HL-60/S4 (cell line): ENCODE measurements at regions not wholly inside any gene's neighbourhood (a gene's known extent, or its start where the extent isn't known, plus 50 kb on each side); places are given as distances from the start of the nearest gene placed in this dataset.
"Not testable (repeated sequence)": the region's sequence is repeated elsewhere in the genome, so short reads cannot be mapped to it uniquely, and the experiment has no call there.

Experiments
- in situ Hi-C: fragments of 300-500 bp; cut with MboI; formaldehyde crosslinking; loops from 2 replicates; pipeline ENCODE4 v1.14.3; 2022; ENCODE audit warnings: low sequenced_read_pairs

DNA sequence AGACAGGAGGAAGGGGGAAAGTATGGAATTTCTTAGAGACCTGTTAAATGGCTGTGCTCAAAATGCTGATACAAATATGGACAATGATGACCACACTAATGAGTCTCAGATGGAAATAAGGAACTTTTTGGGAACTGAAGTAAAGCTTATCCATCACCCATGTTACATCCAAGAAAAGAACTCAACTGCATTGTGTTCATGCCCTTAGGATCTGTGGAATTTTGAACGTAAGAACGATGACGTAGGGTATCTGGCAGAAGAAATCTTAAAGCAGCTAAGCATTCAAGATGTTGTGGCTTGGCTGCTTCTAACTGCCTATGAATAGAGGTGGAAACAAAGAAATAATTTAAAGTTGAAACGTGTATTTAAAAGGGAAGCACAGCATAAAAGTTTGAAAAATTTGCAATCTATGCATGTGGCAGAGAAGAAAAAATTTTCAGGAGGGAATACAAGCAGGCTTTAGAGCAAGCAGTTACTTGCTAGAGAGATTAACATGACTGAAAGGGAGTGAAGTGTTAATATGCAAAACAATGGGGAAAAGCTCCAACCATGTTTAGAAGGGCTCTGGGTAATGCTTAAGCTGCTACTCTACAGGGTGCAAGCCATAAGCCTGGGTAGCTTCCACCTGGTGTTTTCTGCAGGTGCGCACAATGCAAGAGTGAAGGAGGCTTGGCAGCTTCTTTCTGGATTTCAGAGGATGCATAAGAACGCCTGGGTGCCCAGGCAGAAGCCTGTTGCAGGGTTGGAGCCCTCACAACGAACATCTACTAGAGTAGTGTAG is 499.7 kb upstream of the SEMA3D start:
- in situ Hi-C loops, result no loop called here

DNA sequence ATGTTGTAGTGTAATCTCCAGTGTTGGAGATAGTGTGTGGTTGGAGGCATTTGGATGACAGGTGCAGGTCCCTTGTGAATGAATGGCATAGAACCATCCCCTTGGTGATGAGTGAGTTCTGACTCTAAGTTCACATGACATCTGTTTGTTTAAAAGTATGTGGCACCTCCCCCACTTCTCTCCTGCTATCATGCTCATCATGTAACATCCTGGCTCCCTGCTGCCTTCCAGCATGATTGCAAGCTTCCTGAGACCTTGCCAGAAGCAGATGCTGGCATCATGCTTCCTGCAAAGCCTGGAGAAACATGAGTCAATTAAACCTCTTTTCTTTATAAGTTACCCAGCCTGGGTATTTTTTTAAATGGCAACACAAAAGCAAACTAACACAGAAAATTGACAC is 499.0 kb upstream of the SEMA3D start:
- in situ Hi-C loops, result no loop called here

DNA sequence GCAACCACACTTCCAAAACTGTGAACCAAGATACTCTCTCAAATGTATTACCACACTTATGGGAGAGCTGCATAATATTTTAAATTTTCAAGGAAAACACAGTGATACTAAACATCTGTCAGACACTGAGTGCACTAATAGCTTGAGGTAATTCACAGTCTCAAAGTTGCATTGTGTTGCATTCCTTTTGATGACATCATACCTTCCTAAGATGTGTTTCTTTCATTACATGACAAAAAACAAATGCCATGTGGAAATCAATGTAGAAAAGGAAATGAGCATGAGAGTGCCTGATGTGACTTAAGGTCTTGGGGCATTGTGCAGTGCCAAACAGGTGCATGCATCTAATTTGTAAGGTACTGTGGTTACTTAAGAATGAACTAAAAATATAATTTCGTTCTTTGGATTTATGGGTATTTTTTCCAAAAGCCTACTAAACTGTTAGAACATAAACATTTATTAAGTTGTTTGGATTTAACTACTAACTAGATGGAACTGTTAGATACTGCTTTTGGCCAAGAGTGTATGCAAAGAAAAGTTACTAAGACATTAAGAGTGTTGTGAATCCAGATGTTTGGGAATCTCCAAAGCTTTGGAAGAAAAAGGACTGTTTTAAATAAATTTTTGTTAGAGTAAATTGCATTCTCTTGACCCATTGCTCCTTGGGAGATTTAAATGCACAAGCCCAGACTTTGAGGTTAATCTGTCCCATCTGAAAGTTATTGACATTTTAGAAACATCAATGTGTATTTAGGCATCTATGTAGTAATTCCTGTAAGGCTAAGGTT is 496.2 kb upstream of the SEMA3D start:
- in situ Hi-C loops, result no loop called here

DNA sequence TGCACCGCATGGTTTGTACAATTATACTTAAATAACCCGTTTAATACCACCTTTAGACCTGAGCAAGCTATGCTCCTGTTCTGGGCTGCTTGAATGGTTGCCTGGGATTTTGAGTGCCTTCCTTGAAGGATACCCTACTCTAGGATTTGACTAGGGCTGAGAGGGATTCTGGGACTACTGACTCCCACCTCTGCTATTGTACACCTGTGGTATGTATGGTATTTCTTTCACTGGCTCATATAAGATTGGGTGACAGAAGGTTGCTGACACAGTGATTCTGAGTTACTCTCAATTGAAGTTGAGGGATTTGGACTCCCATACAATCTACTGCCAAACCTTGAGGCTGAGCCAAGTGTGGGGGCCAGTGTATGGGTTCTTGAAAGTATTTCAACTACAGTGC is 494.4 kb upstream of the SEMA3D start:
- in situ Hi-C loops, result no loop called here

DNA sequence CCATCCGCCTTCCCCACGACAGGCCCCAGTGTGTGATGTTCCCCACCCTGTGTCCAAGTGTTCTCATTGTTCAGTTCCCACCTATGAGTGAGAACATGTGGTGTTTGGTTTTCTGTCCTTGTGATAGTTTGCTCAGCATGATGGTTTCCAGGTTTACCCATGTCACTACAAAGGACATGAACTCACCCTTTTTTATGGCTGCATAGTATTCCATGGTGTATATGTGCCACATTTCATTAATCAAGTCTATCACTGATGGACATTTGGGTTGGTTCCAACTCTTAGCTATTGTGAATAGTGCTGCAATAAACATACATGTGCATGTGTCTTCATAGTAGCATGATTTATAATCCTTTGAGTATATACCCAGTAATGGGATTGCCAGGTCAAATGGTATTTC is 488.2 kb upstream of the SEMA3D start:
- in situ Hi-C loops, result not testable (repeated sequence)

DNA sequence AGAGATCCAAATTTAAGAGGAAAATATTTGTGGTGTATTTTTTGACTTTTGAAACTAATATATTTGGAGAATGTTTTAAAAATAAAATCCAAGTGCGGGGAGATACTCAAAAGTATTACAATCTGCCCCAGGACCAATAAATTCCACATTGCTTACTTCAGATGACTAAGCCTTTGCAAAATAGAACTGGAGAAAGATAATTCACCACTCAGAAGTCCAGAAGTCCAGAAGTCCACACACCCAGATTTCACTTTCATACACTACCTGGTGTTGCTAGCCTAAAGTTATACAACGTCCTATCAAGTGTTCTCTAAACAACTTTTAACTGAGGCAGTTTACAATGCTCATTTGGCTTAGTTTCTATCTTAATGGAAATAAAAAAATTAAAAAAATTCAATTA is 487.0 kb upstream of the SEMA3D start:
- in situ Hi-C loops, result no loop called here

DNA sequence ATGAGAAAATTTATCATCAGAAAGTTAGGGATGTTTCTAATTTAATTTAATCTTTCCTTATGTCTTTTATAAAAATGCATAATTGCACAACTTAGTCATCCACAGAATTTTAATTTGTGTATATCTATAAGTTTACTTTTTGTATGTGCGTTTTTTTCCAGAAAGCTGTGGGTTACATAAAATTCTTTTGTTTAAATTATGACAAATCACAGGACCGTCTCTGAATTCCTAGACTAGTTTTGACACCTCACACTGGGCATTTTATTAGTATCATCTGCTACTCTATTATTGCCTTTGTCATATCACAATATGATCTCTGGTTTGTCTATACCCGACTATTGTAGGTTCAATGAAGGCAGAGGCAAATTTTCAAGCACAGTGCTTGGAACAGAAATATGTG is 482.4 kb upstream of the SEMA3D start:
- in situ Hi-C loops, result no loop called here

DNA sequence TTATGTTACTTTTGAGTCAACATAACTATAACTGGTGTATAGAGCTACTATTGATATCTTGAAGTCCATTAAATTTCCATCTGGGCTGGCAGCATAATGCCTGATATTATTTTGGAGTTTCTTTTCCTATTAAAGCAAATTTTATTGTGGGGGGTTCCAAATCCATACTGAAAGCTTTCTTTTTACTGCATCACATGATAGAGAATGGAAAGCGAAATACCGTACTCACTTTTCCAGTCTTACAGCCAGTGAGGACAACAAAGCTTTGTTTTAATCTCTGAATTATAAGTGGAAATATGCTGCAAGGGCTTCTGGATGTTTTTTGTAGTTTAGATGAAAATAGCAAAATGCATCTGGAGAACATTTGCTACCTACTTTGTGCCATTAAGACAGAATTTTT is 477.5 kb upstream of the SEMA3D start:
- in situ Hi-C loops, result no loop called here

DNA sequence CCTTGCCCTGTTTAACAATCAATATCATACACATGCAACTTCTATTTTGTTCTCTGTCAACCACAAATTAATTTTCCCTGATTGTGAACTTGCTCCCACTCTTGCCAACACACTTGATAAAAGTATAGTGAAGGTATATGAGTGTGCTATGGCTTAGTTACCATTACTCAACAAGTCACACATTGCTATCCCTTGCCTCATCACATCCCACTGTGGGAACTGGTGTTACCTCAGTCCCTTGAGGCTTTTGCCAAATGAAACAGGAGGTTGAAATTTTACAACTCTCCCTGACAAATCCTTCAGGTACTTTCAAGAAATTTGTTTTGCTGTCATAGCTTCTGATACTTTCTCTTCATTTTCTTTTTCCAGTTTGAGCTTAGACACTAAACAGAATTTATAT is 472.5 kb upstream of the SEMA3D start:
- in situ Hi-C loops, result no loop called here

DNA sequence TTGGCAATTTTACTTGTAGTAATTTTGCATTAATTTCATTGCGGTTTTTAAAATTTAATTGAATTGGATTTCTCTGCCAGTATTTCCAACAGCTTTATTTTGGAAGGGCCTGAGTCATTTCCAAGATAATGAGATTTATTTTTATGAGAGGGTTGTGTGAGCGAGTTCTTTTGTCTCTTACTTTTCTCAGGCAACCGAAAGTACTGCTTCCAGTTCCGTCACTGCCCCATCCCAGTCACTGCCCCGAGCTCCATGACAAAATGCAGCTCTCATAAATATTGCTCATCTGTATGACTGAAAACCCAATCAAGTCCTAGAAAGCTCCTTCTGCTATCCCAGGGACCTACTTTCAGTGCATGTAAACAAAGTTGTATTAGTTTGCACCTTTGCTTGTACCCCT is 468.4 kb upstream of the SEMA3D start:
- in situ Hi-C loops, result no loop called here

DNA sequence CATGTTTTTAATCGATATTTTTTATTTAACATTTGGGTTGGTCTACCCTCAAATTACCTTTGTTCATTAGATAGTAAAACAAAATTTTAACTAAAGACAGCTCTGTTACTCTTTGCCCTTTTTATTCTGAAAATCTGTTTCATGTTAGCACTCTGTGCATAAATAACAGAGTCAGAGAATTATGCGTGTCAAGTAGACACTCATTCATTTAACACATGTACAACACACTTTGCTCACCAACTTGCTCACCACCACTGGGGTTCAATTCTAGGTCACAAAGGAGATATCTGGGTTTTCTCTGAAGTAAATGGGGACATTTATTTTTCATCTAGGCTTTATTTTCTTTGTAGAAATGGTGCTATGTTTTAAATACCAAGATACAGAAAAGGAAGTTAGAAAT is 457.4 kb upstream of the SEMA3D start:
- in situ Hi-C loops, result no loop called here

DNA sequence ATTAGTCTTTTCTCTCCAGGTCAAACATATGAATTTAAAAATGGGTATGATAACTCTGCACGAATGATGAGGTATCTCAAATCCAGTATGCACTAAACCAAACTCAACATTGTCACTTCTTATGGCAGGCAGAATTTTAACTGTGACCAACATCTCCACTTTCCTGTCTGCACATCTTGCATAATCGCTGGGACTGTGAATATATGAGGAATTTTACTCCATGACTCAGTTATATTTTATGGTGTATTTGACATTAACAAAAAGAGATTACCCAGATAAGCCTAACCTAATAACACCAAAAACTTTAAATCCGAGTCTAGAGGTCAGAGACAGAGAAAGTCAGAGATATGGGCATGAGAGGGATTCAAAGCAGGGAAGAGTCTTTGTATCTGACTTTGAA is 454.5 kb upstream of the SEMA3D start:
- in situ Hi-C loops, result no loop called here

DNA sequence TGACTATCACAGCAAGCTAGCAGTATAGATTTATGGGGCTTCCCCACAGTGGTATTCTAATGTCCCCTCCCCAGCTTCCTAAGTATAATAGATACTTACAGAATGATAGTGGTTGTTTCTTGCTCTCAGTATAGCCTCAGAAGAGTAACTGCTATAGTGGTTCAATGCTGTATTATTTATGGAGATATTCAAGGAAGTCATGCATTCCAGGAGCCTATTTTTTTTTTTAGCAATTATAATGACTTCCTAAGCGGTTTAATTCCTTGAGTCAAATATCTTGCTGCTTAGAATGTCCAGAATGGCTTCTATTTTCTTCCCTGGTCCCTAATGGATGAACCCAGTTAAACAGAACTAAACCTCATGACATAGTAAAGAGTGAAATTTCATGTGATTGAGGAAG is 451.5 kb upstream of the SEMA3D start:
- in situ Hi-C loops, result no loop called here

DNA sequence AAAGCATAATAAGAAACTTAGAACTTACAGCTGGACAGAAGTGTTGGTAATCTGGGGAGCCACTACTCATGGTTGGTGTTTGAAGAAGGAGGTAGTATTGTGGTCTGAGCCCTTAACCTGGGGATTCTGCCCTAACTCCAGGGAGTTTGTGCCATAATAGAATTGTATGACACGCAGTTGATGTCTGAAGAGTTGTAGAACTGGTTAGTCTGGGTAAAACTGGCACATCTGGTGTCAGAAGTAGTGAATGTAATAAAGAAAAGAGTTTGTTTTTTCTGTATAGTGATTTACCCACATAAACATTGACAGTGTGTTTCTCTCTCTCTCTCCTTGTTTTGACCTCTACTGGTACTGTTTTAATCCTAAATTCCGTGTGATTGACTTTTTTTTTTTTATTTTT is 448.1 kb upstream of the SEMA3D start:
- in situ Hi-C loops, result no loop called here

DNA sequence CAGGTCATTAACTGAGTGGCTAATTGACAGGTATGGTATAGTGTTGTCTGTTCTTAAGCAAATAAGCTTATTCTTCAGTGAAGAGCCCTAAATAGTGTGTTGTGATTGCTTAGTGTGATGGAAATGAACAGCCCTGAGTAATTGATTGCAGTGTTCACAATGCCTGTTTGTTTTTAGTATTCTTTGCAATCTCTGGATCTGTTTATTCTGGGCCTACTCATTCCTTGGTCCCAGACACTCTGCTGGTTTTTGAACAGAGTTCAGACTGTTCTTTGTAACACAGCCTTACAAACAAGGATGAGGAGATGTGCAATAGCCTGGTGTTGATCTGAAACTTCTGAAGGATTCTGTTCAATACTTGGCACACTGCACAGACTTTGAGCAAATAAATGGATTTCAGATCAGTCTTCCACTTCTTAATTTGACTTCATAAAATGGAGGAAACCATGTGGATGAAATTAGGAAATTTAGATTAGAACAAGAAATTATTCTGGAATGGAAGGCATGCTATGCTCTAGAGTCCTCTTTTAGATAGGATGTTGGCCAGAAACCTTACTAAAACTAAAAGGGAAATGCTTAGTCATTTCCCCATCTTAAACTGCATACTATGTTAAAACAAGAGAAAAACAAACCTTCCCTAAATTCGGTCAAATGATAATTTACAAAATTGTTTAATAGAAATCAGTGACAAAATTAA is 444.2 kb upstream of the SEMA3D start:
- in situ Hi-C loops, result no loop called here

DNA sequence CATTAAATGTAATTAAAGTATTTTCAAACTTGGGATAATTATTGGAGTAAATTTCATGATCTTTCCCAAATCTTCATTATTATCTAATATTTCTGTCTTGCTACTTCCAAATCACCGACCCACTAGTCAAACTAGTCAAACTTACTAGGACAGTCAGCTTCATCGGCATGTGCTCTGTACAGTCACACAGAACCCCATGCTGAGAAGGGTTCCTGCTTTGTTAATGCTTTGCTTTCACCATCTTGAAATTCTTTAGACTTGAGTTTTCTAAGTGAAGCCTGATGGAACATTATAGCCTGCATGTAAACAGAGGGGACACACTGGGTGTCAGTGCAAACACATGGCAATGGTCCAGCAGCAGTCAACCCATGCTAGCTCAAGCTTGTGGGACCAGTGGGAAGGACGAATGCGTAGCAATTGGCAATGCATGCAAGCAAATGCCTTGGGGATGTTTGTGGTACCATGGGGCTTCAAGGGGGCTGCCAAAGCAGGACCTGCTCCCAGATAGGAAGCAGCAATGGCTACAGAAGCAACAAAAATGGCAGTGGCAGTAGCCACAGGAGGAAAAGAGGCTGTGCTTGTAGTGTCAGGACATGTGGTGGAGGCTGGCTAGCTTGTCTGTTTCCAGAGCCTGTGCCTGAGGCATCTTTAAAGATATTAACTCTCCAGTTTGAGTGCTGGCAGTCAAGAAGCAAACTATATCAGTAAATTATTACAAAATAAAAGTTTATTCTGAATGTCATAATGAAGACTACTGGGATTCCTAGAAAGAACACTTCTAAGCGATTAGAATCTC is 441.1 kb upstream of the SEMA3D start:
- in situ Hi-C loops, result no loop called here

DNA sequence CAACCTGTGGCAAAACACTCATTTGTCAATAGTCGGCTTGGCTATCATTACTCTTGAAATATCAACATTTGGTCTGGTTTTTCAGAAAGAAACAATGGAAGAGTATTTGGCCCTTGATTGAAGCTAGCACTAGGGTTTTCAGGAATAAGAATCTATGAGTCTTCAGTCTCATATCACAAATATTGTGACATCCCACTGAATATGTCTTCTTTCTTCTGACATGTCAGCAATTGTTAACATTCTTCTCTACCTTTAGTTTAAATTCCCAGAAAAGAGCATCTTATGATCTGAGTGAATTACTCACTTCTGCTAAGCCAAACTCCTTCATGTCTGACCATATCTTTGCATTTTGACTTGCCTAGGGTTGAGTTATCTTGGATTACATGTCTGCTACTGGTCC is 435.2 kb upstream of the SEMA3D start:
- in situ Hi-C loops, result no loop called here

DNA sequence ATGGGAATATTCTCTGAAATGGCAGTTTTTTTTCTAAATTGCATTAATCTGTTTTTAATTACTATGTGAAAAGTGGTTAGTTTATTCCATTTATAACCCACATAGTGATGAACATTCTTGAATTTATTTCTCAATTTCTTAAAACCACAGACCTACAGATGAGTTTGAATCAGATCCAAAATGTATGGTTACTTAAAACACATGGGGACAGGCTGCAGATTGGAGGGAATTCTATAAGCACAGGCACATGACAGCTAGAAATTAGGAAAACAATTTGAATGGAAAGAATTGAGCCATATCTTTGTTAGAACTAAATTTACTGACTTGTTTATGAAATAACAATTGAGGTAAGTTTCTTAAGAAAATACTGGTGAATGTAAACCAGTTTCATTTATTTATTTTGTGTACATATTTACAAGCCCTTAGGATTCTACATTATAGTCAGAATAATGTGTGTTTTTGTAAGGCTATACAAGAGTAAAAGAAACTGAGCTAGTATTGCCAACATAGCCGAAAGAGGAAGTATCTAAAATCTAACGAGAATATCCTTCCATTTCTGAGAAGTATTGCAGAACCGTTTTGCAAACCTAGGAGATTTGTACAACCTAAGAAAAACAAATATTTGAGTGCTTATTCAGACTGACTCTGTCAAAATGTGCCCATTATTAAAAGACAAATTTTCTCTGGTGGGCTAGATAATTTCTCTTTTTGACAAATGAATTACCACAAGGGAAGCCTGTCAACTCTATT is 434.3 kb upstream of the SEMA3D start:
- in situ Hi-C loops, result no loop called here

DNA sequence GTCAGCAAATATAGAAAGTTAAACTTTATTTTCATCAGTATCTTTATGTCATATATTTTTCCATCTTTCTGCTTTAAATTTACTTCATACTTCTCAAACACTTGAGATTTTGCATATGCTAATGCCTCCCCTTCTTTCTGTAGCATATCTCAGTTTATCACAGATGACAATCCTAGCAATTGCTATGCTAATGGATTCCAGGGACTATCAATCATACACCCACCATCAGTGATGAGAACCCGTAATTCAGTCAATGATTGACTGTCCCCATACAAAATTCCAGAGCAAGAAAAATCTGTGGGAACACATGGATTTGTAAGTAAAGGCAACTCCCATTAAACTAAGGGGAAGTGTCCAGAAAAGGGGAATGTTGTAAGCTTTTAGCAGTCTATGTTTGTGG is 432.4 kb upstream of the SEMA3D start:
- in situ Hi-C loops, result no loop called here

DNA sequence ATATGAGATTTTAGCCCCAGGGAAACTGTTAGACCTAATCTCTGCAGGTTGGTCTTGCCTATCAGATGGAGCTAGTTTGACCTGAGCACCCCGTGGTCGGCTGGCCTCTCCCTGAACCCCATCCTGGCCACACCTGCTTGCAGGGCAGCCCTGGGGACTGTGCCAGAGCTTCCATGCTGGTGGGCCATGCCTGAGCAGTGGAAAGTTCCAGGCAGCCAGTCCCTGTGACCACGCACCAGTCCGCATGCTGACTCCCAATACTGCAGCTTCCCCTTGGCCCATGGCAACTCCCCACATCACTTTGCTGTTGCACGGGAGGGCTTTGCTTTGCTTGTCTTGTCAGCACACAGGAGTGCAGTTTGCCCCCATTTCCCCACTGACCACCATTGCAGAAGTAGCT is 427.8 kb upstream of the SEMA3D start:
- in situ Hi-C loops, result no loop called here
